Keratinocyte (primary cell): ENCODE measurements at regions not wholly inside any gene's neighbourhood (a gene's known extent, or its start where the extent isn't known, plus 50 kb on each side); places are given as distances from the start of the nearest gene placed in this dataset.

Experiments
- EZH2 ChIP-seq: IDR thresholded peaks from one replicate; pipeline ENCODE4 v1.6.1; 2012; ENCODE audit warnings: inconsistent platforms, mild to moderate bottlenecking, low read length, moderate library complexity
- TF ChIP-seq, protein P1 (sequence below), 3 experiments: IDR thresholded peaks in 1 of 3; conservative IDR thresholded peaks in 1 of 3; optimal IDR thresholded peaks in 1 of 3; 2 replicates in 2 of 3; 3 replicates in 1 of 3; pipeline versions ENCODE3 to v1.5.1; 2011; ENCODE audit warnings: low read length in 3 of 3, mild to moderate bottlenecking in 3 of 3, moderate library complexity in 2 of 3, control low read depth in 1 of 3, inconsistent platforms in 1 of 3; ENCODE audit not compliant: insufficient read depth in 2 of 3; ENCODE audit errors: extremely low read depth in 1 of 3

DNA sequence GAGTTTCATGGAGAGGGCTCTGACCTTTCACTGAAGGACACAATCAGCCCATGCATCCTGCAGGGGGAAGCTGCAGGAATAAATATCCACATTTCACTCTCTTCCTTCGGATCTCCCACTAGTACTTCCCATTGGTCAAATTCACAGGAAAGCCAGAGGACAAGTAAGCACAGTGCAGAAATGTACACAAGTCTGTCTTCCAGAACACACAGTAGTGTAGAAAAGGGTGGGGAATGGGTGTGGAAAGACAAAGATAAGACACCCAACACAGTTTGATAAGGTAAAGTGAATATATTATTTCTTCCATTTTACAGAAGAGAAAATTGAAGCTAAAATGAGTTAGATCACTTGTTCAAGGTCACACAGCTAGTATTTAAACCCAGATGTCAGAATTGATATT is 81.1 kb upstream of the PCDH19 start:
- TF ChIP-seq, protein P1, sequence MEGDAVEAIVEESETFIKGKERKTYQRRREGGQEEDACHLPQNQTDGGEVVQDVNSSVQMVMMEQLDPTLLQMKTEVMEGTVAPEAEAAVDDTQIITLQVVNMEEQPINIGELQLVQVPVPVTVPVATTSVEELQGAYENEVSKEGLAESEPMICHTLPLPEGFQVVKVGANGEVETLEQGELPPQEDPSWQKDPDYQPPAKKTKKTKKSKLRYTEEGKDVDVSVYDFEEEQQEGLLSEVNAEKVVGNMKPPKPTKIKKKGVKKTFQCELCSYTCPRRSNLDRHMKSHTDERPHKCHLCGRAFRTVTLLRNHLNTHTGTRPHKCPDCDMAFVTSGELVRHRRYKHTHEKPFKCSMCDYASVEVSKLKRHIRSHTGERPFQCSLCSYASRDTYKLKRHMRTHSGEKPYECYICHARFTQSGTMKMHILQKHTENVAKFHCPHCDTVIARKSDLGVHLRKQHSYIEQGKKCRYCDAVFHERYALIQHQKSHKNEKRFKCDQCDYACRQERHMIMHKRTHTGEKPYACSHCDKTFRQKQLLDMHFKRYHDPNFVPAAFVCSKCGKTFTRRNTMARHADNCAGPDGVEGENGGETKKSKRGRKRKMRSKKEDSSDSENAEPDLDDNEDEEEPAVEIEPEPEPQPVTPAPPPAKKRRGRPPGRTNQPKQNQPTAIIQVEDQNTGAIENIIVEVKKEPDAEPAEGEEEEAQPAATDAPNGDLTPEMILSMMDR (optimal IDR thresholded peaks at IDR 0.05 in 1 of 3, IDR thresholded peaks at IDR 0.05 in 1 of 3, conservative IDR thresholded peaks at IDR 0.05 in 1 of 3; ENCODE audit: extremely low read depth in 1 of 3, insufficient read depth in 2 of 3, low read length in 3 of 3), result no peak
- TF ChIP-seq EZH2, result no peak
